ENCODE measurements at regions not wholly inside any gene's neighbourhood (a gene's known extent, or its start where the extent isn't known, plus 50 kb on each side); places are given as distances from the start of the nearest gene placed in this dataset.

GRCh38 chr5:121088341-121088740 is 624.2 kb downstream of the PRR16 start:
- TF ChIP-seq GATA2 (IDR thresholded peaks at IDR 0.05; ENCODE audit: low read depth, low read length) (no peak), GATA3 (IDR thresholded peaks at IDR 0.05; ENCODE audit: low read depth, low read length) (no peak)

All from SH-SY5Y (cell line).